ENCODE measurements at regions not wholly inside any gene's neighbourhood (a gene's known extent, or its start where the extent isn't known, plus 50 kb on each side); places are given as distances from the start of the nearest gene placed in this dataset.

DNA sequence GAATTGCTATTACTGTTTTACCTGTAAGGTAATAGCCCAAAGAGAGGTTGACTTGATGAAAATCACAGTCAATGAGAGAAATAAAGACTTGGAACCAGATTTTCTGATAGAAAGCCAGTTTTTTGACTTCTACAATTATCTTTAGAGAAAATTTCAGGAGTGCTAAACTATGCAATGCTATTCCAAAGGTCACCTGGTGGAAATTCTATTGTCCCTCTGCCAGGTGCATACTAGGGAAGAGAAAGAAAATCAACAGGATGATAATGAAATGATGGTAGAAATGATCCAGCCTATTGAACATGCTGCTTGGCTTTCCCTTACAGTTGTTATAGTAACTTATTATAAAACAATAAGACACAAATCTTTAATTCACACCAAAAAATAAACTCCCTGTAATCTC lies 85.0 kb downstream of the FASTKD2 start:
- TF ChIP-seq, protein P1, sequence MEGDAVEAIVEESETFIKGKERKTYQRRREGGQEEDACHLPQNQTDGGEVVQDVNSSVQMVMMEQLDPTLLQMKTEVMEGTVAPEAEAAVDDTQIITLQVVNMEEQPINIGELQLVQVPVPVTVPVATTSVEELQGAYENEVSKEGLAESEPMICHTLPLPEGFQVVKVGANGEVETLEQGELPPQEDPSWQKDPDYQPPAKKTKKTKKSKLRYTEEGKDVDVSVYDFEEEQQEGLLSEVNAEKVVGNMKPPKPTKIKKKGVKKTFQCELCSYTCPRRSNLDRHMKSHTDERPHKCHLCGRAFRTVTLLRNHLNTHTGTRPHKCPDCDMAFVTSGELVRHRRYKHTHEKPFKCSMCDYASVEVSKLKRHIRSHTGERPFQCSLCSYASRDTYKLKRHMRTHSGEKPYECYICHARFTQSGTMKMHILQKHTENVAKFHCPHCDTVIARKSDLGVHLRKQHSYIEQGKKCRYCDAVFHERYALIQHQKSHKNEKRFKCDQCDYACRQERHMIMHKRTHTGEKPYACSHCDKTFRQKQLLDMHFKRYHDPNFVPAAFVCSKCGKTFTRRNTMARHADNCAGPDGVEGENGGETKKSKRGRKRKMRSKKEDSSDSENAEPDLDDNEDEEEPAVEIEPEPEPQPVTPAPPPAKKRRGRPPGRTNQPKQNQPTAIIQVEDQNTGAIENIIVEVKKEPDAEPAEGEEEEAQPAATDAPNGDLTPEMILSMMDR (IDR thresholded peaks at IDR 0.05), result no peak
- no peak for TF ChIP-seq POLR2A (IDR thresholded peaks at IDR 0.05)

All from vagina (tissue), 2 donors.